ENCODE measurements at regions not wholly inside any gene's neighbourhood (a gene's known extent, or its start where the extent isn't known, plus 50 kb on each side); places are given as distances from the start of the nearest gene placed in this dataset.

- ChIA-PET POLR2A (no interaction called here), CTCF (no interaction called here), RAD21 (ENCODE audit: unreplicated experiment) (no interaction called here), SMC1A (ENCODE audit: uncharacterized antibody, unreplicated experiment) (no interaction called here)
- H3K79me2 ChIP-seq (ENCODE audit: control insufficient read depth, insufficient read depth, low read length): no peaks in the 10 kb centered on the region
- BruUV-seq (replicated peaks): no TSS peak
- H3K4me3 ChIP-seq: no peak overlapping the region
- intact Hi-C loops (cut with micrococcal nuclease; ENCODE audit: unreplicated experiment) (no loop called here), in situ Hi-C loops (cut with MboI) (no loop called here)
- H3K4me2 ChIP-seq (ENCODE audit: control insufficient read depth, insufficient read depth): no peak overlapping the region
- WGBS (ENCODE audit: insufficient coverage, insufficient replicate concordance, low lambda C conversion rate, missing lambda C conversion rate): 20% methylated on average over 1 of the region's 1 CpG
- no peak overlapping the region for H3K27ac ChIP-seq (ENCODE audit: control insufficient read depth, insufficient read depth)
- ATAC-seq (no peak), DNase-seq (ENCODE audit: low read depth, low spot score) (no peak), FAIRE-seq (no peak)
- H3K9ac ChIP-seq (ENCODE audit: control insufficient read depth, insufficient read depth, low read length): no peak overlapping the region
- H4K20me1 ChIP-seq (ENCODE audit: control insufficient read depth, insufficient read depth): no peaks in the 10 kb centered on the region
- H2AFZ ChIP-seq (ENCODE audit: control insufficient read depth, low read depth, low read length): no peak overlapping the region
- no peaks in the 10 kb centered on the region for H3K27me3 ChIP-seq (replicated peaks in 1 of 2; ENCODE audit: control insufficient read depth in 2 of 2, insufficient read depth in 2 of 2, low read length in 1 of 2)
- H3K9me3 ChIP-seq (replicated peaks; ENCODE audit: control insufficient read depth, insufficient read depth, low read length): no peaks in the 10 kb centered on the region
- H3K4me1 ChIP-seq (ENCODE audit: control insufficient read depth, insufficient read depth, low read length): no peaks in the 10 kb centered on the region
- TF ChIP-seq LARP7 (IDR thresholded peaks at IDR 0.05) (no peak), PRDM15 (CRISPR knock-in tag; IDR thresholded peaks at IDR 0.05) (no peak)
- H3K36me3 ChIP-seq (ENCODE audit: control insufficient read depth in 2 of 2, insufficient read depth in 2 of 2, low read length in 1 of 2): no peaks in the 10 kb centered on the region
Measured at GRCh38 chr5:21672911-21673310, 1180.2 kb downstream of the CDH12 start.

GRCh38 chr5:21672360-21672759 lies 1180.8 kb downstream of the CDH12 start:
- Histone ChIP-seq H3K9ac (ENCODE audit: control insufficient read depth, insufficient read depth, low read length) (no peak overlapping the region), H3K4me3 (no peak overlapping the region), H3K27me3 (replicated peaks in 1 of 2; ENCODE audit: control insufficient read depth in 2 of 2, insufficient read depth in 2 of 2, low read length in 1 of 2) (no peaks in the 10 kb centered on the region), H3K9me3 (replicated peaks; ENCODE audit: control insufficient read depth, insufficient read depth, low read length) (no peaks in the 10 kb centered on the region), H3K36me3 (ENCODE audit: control insufficient read depth in 2 of 2, insufficient read depth in 2 of 2, low read length in 1 of 2) (no peaks in the 10 kb centered on the region), H3K4me2 (ENCODE audit: control insufficient read depth, insufficient read depth) (no peak overlapping the region), H4K20me1 (ENCODE audit: control insufficient read depth, insufficient read depth) (no peaks in the 10 kb centered on the region), H3K4me1 (ENCODE audit: control insufficient read depth, insufficient read depth, low read length) (no peaks in the 10 kb centered on the region), H2AFZ (ENCODE audit: control insufficient read depth, low read depth, low read length) (no peak overlapping the region), H3K79me2 (ENCODE audit: control insufficient read depth, insufficient read depth, low read length) (no peaks in the 10 kb centered on the region), H3K27ac (ENCODE audit: control insufficient read depth, insufficient read depth) (no peak overlapping the region)
- FAIRE-seq (no peak), ATAC-seq (no peak), DNase-seq (ENCODE audit: low read depth, low spot score) (no peak)
- ChIA-PET POLR2A (no interaction called here), SMC1A (ENCODE audit: uncharacterized antibody, unreplicated experiment) (no interaction called here), RAD21 (ENCODE audit: unreplicated experiment) (no interaction called here), CTCF (no interaction called here)
- intact Hi-C loops (cut with micrococcal nuclease; ENCODE audit: unreplicated experiment): no loop called here
- in situ Hi-C loops (cut with MboI): no loop called here
- no TSS peak for BruUV-seq (replicated peaks)
- TF ChIP-seq MYB (IDR thresholded peaks at IDR 0.05; ENCODE audit: borderline replicate concordance, low read depth, low read length) (no peak), JUND (IDR thresholded peaks at IDR 0.05; ENCODE audit: low read depth, low read length) (no peak), NFYA (IDR thresholded peaks at IDR 0.05; ENCODE audit: borderline replicate concordance, low read depth, low read length) (no peak), E2F4 (IDR thresholded peaks at IDR 0.05; ENCODE audit: low read depth, low read length) (no peak), MYC (IDR thresholded peaks at IDR 0.05; ENCODE audit: insufficient read depth, insufficient read length, insufficient replicate concordance, low read length, severe bottlenecking) (no peak), JUNB (IDR thresholded peaks at IDR 0.05) (no peak), EZH2 (IDR thresholded peaks at IDR 0.05; ENCODE audit: borderline replicate concordance, control insufficient read depth, low read depth, low read length) (no peak), MLLT1 (IDR thresholded peaks at IDR 0.05) (no peak), PML (IDR thresholded peaks at IDR 0.05; ENCODE audit: low read length) (no peak), HDAC2 (IDR thresholded peaks at IDR 0.05) (no peak), MXI1 (IDR thresholded peaks at IDR 0.05; ENCODE audit: low read depth, low read length) (no peak), SUPT20H (IDR thresholded peaks at IDR 0.05; ENCODE audit: borderline replicate concordance, control insufficient read depth, low read depth, low read length) (no peak)

Data from GM12878 (cell line).